Activated T-helper 9 cell treated with anti-CD3 and anti-CD28 coated beads, Interleukin-2, amount 50 U/mL, for 16 hours (primary cell): ENCODE measurements at regions not wholly inside any gene's neighbourhood (a gene's known extent, or its start where the extent isn't known, plus 50 kb on each side); places are given as distances from the start of the nearest gene placed in this dataset.
"Not testable (repeated sequence)": the region's sequence is repeated elsewhere in the genome, so short reads cannot be mapped to it uniquely, and the experiment has no call there.

Experiments used
- DNase-seq: peaks from one replicate; pipeline ENCODE4 v3.0.0-alpha.2; 2020; ENCODE audit warnings: low read depth

GRCh38 chr16:65355706-65356105 lies 233.8 kb upstream of the CDH11 start:
- DNase-seq: no peak

- no peak for DNase-seq
Observed at GRCh38 chr16:65353183-65353582, 231.3 kb upstream of the CDH11 start.

- no peak for DNase-seq
Observed at GRCh38 chr16:65349626-65350025, 227.8 kb upstream of the CDH11 start.

- DNase-seq: no peak
Observed at GRCh38 chr16:65343556-65343955, 221.7 kb upstream of the CDH11 start.

GRCh38 chr16:65342231-65342866 lies 220.5 kb upstream of the CDH11 start:
- DNase-seq: no peak

- DNase-seq: no peak
Observed at GRCh38 chr16:65339062-65339461, 217.2 kb upstream of the CDH11 start.

- DNase-seq: no peak
Observed at GRCh38 chr16:65336160-65336559, 214.3 kb upstream of the CDH11 start.

- no peak for DNase-seq
Observed at GRCh38 chr16:65334081-65334480, 212.2 kb upstream of the CDH11 start.

- no peak for DNase-seq
Observed at GRCh38 chr16:65333283-65333682, 211.4 kb upstream of the CDH11 start.

- no peak for DNase-seq
Observed at GRCh38 chr16:65327346-65327745, 205.5 kb upstream of the CDH11 start.

- DNase-seq: no peak
Observed at GRCh38 chr16:65323655-65324237, 201.9 kb upstream of the CDH11 start.

- DNase-seq: no peak
Observed at GRCh38 chr16:65319621-65320231, 197.9 kb upstream of the CDH11 start.

- DNase-seq: no peak
Observed at GRCh38 chr16:65318590-65319257, 196.9 kb upstream of the CDH11 start.

GRCh38 chr16:65318138-65318537 lies 196.3 kb upstream of the CDH11 start:
- no peak for DNase-seq

GRCh38 chr16:65316808-65317207 lies 194.9 kb upstream of the CDH11 start:
- no peak for DNase-seq

- DNase-seq: no peak
Observed at GRCh38 chr16:65315081-65315780, 193.4 kb upstream of the CDH11 start.

GRCh38 chr16:65314627-65315008 lies 192.8 kb upstream of the CDH11 start:
- DNase-seq: no peak

GRCh38 chr16:65313936-65314626 lies 192.2 kb upstream of the CDH11 start:
- DNase-seq: no peak

- no peak for DNase-seq
Observed at GRCh38 chr16:65312795-65313194, 190.9 kb upstream of the CDH11 start.

- DNase-seq: no peak
Observed at GRCh38 chr16:65312071-65312470, 190.2 kb upstream of the CDH11 start.

- DNase-seq: not testable (repeated sequence)
Observed at GRCh38 chr16:65310491-65310890, 188.6 kb upstream of the CDH11 start.

GRCh38 chr16:65309354-65309753 lies 187.5 kb upstream of the CDH11 start:
- no peak for DNase-seq
